22Rv1 (cell line): ENCODE measurements at regions not wholly inside any gene's neighbourhood (a gene's known extent, or its start where the extent isn't known, plus 50 kb on each side); places are given as distances from the start of the nearest gene placed in this dataset.
A peak's percentile ranks its signal among the peaks of the same experiment; 100 is the strongest.

Experiments used
- H3K27ac ChIP-seq: fragments of 450-650 bp; 2 replicates; pipeline ENCODE4 v1.5.1; 2017
- CTCF ChIP-seq: fragments of 450-650 bp; IDR thresholded peaks from 2 replicates; pipeline ENCODE4 v1.5.1; 2017; ENCODE audit warnings: mild to moderate bottlenecking
- ZFX ChIP-seq: fragments of 450-650 bp; IDR thresholded peaks from 2 replicates; pipeline ENCODE4 v1.6.1; 2017; ENCODE audit warnings: antibody characterized with exemption, borderline replicate concordance

- TF ChIP-seq ZFX, result no peak
- H3K27ac ChIP-seq, result no peak overlapping the region
Measured at GRCh38 chr2:153557211-153557610, 78.6 kb upstream of the RPRM start.

- no peak for TF ChIP-seq CTCF
- no peak for TF ChIP-seq ZFX
- no peak overlapping the region for H3K27ac ChIP-seq
Measured at GRCh38 chr2:153557714-153558113, 79.2 kb upstream of the RPRM start.

GRCh38 chr2:153558247-153558646 is 79.7 kb upstream of the RPRM start:
- TF ChIP-seq ZFX (no peak), CTCF (no peak)
- H3K27ac ChIP-seq, result no peak overlapping the region

- TF ChIP-seq ZFX, result no peak
- TF ChIP-seq CTCF, result no peak
- no peak overlapping the region for H3K27ac ChIP-seq
Measured at GRCh38 chr2:153567367-153567766, 88.8 kb upstream of the RPRM start.

GRCh38 chr2:153568105-153568504 is 89.5 kb upstream of the RPRM start:
- no peak overlapping the region for H3K27ac ChIP-seq
- TF ChIP-seq CTCF, result no peak
- TF ChIP-seq ZFX, result no peak

GRCh38 chr2:153575171-153575853 is 96.8 kb upstream of the RPRM start:
- TF ChIP-seq ZFX, result no peak
- no peak for TF ChIP-seq CTCF
- H3K27ac ChIP-seq, result no peak overlapping the region

- H3K27ac ChIP-seq, result no peak overlapping the region
- TF ChIP-seq CTCF (0 out of 2 replicates have a peak, but pooled peaks have one; percentile 2), ZFX (no peak)
Measured at GRCh38 chr2:153584244-153584643, 105.7 kb upstream of the RPRM start.

GRCh38 chr2:153588408-153588807 is 109.8 kb upstream of the RPRM start:
- TF ChIP-seq CTCF (no peak), ZFX (no peak)
- no peak overlapping the region for H3K27ac ChIP-seq
